H1 (cell line): ENCODE measurements at regions not wholly inside any gene's neighbourhood (a gene's known extent, or its start where the extent isn't known, plus 50 kb on each side); places are given as distances from the start of the nearest gene placed in this dataset.

Experiments
- CREB1 ChIP-seq: IDR thresholded peaks from 2 replicates; pipeline ENCODE4 v1.6.1; 2012; ENCODE audit warnings: inconsistent platforms
- EGR1 ChIP-seq: IDR thresholded peaks from 2 replicates; pipeline ENCODE4 v1.6.1; 2011; ENCODE audit warnings: low read depth, low read length, borderline replicate concordance
- FOSL1 ChIP-seq: IDR thresholded peaks from 2 replicates; pipeline ENCODE4 v1.6.1; 2011; ENCODE audit warnings: mild to moderate bottlenecking, low read depth, low read length, moderate library complexity; ENCODE audit not compliant: insufficient read depth
- HDAC2 ChIP-seq, 2 experiments: fragments of 300-600 bp in 1 of 2; sonication (generic) in 1 of 2; IDR thresholded peaks; 2 replicates each; pipeline ENCODE4 v1.6.1; 2011 to 2012; ENCODE audit warnings: low read depth in 2 of 2, low read length in 2 of 2, mild to moderate bottlenecking in 2 of 2, moderate library complexity in 2 of 2, borderline replicate concordance in 1 of 2, inconsistent platforms in 1 of 2
- HDAC6 ChIP-seq: IDR thresholded peaks from one replicate; pipeline ENCODE4 v1.7.1; 2012; ENCODE audit warnings: low read depth, mild to moderate bottlenecking, inconsistent platforms, low read length, moderate library complexity
- SIRT6 ChIP-seq: IDR thresholded peaks from one replicate; pipeline ENCODE4 v1.7.1; 2012; ENCODE audit warnings: low read length, inconsistent platforms

GRCh38 chr6:23036406-23036983 is 467.1 kb downstream of the HDGFL1 start (continued):
- TF ChIP-seq HDAC2 (IDR thresholded peaks at IDR 0.05; ENCODE audit: borderline replicate concordance in 1 of 2, low read depth in 2 of 2, low read length in 2 of 2) (no peak), HDAC6 (no peak), EGR1 (no peak), SIRT6 (no peak), FOSL1 (no peak), CREB1 (no peak)
- TF ChIP-seq, all 59 proteins: peak for 0
